ENCODE measurements at regions not wholly inside any gene's neighbourhood (a gene's known extent, or its start where the extent isn't known, plus 50 kb on each side); places are given as distances from the start of the nearest gene placed in this dataset.

DNA sequence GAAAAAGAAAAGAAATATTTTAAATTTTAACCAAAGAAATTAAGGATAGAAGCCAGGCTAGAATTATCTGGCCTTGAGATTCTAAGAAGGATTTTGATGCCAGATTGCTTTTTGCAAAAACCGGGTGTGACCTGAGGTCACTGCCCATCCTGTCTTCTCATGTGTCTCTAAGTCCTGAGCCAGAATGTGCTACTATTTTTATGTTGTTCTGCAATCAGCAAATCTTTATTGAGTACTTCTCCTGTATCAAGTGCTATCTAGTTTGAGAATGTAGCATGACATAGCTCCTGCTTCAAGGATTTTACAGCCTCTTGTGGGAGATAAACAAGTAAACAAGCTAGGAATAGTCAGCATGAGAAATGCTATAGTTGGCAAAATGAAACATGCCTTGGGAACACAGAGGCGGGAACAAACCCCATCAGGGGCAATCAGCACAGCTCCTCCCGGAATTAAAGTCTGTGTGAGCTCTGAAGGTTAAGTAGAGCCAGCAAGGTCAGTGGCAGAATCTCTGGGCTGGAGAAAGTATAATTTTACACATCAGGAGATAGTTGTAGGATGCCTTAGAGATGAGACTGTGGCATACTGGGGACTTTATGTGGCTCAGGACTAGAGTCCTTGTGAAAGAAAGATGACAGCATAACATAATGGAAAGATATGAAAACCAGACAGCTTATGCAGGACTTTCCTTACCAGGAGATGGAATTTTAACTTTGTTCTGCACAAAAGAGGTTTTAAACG is 899.5 kb upstream of the SLC10A2 start:
- DNase-seq (ENCODE audit: low spot score): no peak

- DNase-seq (ENCODE audit: low spot score): no peak
These were observed 895.6 kb upstream of the SLC10A2 start for GRCh38 chr13:103961784-103962183.

DNA sequence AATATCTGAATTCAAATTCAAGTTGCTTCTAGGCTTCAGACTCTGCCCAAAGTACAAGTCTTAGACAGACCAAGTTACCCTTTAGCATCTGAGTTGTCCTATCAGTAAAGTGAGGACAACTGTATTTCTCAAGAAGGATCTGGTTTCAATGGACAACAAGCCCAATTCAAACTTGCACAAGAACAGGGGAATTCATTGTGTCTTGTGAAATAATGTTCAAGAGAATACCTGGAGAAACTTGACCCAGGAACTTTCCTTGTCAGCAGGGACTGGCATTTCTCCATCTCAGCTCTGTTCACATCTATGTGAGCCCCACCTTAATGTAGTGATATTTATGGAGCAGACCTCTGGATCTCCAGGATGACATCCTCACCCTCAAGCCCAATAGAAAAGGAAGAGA is 894.9 kb upstream of the SLC10A2 start:
- DNase-seq (ENCODE audit: low spot score): no peak

DNA sequence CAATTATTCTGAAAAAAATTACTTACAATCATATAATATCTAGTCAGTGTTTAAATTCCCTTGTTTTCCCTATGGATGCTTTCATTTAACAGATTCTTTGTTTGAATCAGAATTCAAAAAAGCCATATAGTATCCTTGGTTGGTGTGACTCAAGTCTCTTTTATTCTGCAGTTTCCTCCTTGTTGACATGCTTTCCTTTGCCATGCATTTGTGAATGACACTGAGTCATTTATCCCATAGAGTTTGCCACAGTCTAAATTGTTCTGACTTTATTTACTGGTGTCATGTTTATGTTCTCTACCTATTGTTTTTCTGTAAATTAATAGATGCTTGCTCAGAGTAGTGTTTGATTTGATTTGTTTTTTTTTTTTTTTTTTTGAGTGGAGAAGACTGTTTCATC is 893.8 kb upstream of the SLC10A2 start:
- DNase-seq (ENCODE audit: low spot score): no peak

DNA sequence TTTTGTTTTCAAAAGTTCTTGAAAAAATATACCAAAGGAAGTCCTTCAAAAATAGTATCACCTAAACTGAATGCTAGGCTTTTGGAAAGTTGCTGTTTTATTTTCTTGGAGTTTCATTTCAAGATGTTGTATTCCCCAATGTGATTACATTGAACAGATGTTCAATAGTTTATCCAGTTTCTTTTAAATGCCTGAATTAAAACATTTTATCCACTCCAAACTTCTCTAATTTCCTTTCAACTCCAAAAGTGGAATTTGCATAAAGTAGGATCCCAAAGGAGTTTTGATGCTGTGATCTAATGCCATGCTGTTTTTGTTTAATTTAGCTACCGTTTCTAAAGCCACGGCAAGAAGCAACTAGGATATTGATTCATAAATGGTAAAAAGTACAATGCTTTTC is 892.5 kb upstream of the SLC10A2 start:
- DNase-seq (ENCODE audit: low spot score): no peak

DNA sequence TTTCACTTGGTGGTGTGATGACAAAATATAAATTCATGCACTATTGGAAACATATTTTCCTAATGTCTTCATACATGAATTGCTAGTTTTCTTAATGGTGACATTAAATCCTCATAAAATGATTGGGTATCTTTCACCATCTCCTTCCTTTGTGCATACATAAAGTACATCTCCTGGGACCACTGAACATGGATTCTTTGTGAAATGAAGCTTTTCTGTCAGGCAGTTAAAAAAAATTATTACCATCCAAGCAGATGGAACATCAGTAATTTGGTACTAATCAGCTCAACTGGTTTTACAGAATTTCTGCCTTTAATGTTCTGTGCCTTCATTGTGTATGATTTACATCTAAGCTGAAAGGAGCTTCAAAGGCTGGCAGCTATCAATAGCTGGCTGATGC is 891.7 kb upstream of the SLC10A2 start:
- no peak for DNase-seq (ENCODE audit: low spot score)

- DNase-seq (ENCODE audit: low spot score): no peak
These were observed 887.6 kb upstream of the SLC10A2 start for GRCh38 chr13:103953859-103954258.

- no peak for DNase-seq (ENCODE audit: low spot score)
These were observed 886.0 kb upstream of the SLC10A2 start for GRCh38 chr13:103952183-103952582.

DNA sequence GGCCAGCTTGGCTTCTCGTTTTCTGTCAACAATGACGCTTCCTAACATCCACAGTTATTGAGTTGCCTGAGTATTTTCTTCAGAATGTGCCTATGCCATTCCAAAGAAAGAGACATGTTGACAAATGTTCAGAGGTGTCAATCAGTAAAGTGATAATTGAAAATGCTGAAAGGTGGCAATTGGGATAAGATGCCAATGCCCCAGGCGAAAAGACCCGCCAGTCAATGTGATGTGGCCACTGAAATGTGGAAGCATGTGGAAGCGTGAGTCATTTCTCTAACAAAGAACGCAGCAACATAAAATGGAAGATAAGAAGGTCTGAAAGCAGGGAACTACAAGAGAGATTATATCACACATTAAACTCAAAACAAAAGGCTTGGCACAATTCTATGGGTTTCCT is 882.2 kb upstream of the SLC10A2 start:
- no peak for DNase-seq (ENCODE audit: low spot score)

- DNase-seq (ENCODE audit: low spot score): no peak
These were observed 879.6 kb upstream of the SLC10A2 start for GRCh38 chr13:103945836-103946235.

DNA sequence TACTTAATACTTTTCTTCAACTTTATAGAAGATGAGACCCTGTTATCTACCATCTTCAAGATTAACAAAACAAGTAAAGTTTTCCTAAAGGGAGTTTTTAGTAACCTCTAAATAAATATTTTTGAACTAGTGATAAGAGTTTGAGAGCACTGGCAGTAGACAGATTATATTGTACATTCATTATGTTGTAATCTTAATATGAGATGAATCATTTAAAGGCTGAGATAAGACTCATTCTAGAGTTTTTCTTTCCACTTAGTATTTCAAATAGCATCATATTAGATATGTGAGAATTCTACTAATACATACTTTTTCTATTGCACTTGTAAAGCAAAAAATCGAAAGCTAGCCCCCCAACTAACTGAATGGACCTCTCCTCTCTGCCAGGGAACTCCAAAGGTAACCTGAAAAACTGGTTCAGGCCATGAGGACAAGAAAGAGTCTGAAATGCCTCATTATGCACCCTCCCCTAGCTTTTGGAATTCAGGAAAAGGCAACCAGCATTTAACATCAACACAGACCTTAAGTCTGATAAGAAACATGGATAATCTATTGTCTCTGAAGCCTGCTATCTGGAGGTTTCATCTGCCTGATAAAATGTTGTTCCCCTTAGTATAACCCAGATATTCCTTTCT is 875.4 kb upstream of the SLC10A2 start:
- no peak for DNase-seq (ENCODE audit: low spot score)

DNA sequence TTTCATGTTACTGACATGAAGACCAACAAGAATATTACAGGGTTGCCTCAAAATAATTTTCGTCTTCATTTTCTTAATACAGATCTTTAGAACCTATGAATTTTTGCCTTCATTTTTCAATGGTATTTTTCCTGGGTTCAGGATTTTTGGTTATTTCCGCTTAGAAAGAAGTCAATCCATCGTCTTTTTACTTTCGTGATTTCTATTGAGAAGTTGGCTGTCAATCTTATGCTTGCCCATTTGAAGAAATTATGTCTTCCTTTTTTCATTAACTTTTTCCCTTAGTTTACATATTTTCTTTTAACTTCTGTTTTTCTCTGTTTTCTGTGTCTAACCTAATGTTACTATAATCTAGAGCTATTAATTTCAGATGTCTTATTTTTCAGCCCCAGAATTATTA is 868.9 kb upstream of the SLC10A2 start:
- DNase-seq (ENCODE audit: low spot score): no peak

GRCh38 chr13:103931885-103932284 is 865.7 kb upstream of the SLC10A2 start:
- DNase-seq (ENCODE audit: low spot score): no peak

DNA sequence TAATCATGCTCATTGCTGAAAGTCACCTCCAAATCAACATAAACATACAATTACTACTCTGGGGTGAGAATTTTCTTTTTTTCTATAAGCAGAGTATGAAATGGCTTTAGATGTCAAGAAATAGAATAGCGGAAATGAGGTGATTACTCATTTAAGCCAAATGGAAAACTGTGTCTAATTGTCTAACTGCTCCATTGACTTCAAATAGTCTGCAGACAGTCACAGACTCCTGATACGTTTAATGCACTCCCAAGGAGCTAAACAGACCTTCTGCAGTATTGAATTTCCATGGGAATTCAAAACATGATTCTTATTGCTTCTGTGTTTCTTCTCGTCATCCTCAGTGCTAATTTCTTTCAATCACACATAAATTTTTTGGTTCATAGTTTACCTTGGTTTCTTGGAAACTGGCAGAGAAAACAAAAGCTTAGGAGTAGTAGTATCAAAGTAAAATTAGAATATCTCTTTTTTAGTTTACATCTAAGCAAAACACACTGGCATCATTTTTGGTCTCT is 865.2 kb upstream of the SLC10A2 start:
- no peak for DNase-seq (ENCODE audit: low spot score)

- DNase-seq (ENCODE audit: low spot score): no peak
These were observed 859.9 kb upstream of the SLC10A2 start for GRCh38 chr13:103926118-103926517.

DNA sequence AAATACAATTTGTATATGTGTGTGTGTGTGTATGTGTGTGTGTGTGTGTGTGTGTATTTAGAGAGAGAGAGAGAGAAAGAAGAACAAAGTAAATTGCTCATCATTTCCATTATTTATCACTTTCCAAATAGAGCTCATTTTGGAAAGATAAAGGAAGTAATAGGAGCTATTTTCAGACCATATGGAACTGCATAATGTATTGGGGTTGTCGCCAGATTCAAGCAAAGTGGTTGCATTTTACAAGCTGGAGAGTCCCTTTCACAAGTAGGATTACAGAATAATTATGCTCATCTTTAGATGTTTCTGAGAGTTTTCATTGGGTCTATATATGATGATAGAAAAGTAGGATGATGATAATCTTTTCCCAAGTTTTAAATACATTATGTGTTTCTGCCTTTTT is 842.7 kb upstream of the SLC10A2 start:
- no peak for DNase-seq (ENCODE audit: low spot score)

DNA sequence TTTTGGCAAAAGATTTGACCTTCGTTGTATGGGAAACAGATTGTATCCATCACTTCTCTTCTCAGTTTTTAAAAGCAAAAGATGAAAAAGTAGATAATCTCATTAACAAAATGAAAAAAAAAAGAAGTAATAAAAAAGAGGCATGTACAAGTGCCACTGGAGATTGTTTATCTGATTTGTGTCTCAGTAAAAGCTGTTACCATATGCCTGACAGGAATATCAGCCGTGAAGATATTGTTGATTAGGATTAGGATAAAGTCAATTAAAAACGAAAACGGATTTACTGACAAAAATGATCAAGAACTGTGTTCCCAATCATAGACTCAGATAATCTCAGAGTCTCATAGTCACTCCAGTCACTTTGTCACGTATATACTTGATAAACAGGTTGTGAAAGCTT is 842.1 kb upstream of the SLC10A2 start:
- no peak for DNase-seq (ENCODE audit: low spot score)

DNA sequence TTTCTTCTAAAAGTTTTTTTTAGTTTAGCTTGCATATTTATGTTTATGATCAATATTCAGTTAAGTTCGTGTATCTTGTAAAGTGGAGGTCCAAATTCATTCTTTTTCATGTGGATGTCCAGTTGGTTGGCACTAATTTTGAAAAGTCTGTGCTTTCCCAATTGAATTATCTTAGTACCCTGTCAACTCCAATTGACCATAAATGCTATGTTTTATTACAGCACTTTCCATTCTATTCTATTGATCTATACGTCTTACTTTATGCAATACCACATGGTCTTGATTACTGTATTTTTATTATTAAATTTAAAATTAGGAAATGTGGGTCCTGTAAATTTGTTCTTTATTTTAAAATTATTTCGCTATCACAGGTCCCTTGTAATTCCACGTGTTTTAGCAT is 837.6 kb upstream of the SLC10A2 start:
- DNase-seq (ENCODE audit: low spot score): no peak

DNA sequence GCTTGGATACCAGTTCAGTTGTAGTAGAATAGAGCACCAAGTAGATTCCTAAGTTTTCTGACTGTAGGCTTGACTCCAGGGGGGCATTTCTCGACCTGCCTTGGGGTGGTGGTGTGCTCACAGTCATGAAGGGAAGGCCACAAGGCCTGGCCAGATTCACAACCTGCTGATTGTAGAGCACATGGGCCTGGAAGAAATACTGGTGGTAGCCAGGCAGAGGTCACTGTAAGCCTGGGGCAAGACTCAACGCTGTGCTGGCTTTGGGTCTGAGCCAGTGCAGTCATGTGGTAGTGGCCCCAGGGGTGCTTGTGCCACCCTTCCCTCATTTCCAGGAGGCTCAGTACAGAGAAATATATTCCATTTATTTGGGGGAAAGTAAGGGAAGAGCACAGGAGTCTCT is 832.3 kb upstream of the SLC10A2 start:
- DNase-seq (ENCODE audit: low spot score): no peak

- no peak for DNase-seq (ENCODE audit: low spot score)
These were observed 829.8 kb upstream of the SLC10A2 start for GRCh38 chr13:103895835-103896531.

- DNase-seq (ENCODE audit: low spot score): no peak
These were observed 828.4 kb upstream of the SLC10A2 start for GRCh38 chr13:103894626-103895025.

GRCh38 chr13:103884101-103884723 is 818.0 kb upstream of the SLC10A2 start:
- DNase-seq (ENCODE audit: low spot score): no peak

GRCh38 chr13:103883698-103884097 is 817.5 kb upstream of the SLC10A2 start:
- no peak for DNase-seq (ENCODE audit: low spot score)
